B cell (primary cell): ENCODE measurements at regions not wholly inside any gene's neighbourhood (a gene's known extent, or its start where the extent isn't known, plus 50 kb on each side); places are given as distances from the start of the nearest gene placed in this dataset.

Source experiments
- ATAC-seq: fragments of 200-7000 bp; cut with Tn5 transposase; one replicate; pipeline ENCODE4 v1.10.0; 2021; ENCODE audit warnings: low read depth, mild to moderate bottlenecking, moderate number of reproducible peaks, moderate library complexity
- CTCF ChIA-PET: fragments of 350-600 bp; sonication (Branson Sonifier 250); formaldehyde crosslinking; loops from one replicate; lab custom pipeline; 2021; ENCODE audit warnings: antibody characterized with exemption, inconsistent platforms; lab: Charles Lee
- POLR2A ChIA-PET: fragments of 350-600 bp; sonication (Branson Sonifier 250); formaldehyde crosslinking; loops from one replicate; lab custom pipeline; 2021; ENCODE audit warnings: antibody characterized with exemption; lab: Charles Lee
- DNase-seq: peaks from one replicate; pipeline ENCODE4 v3.0.0; 2013
- H2AFZ ChIP-seq: 2 replicates; pipeline ENCODE4 v1.6.1; 2012; ENCODE audit warnings: mild to moderate bottlenecking, low read depth, low read length; ENCODE audit not compliant: insufficient read depth, poor library complexity, severe bottlenecking
- H3K27ac ChIP-seq, 2 donors: 1 replicate in 1 of 2; 2 replicates in 1 of 2; pipeline ENCODE4 v1.5.1; 2012 to 2013; ENCODE audit warnings: low read length in 2 of 2, mild to moderate bottlenecking in 2 of 2, moderate library complexity in 1 of 2
- H3K27me3 ChIP-seq, 4 experiments: fragments of 200-600 bp in 1 of 4; sonication (generic) in 1 of 4; replicated peaks in 1 of 4; 1 replicate in 2 of 4; 2 replicates in 2 of 4; pipeline versions ENCODE4 v1.6.1 to v1.7.0; 2013 to 2016; ENCODE audit warnings: low read length in 3 of 4, mild to moderate bottlenecking in 2 of 4, mixed read lengths in 1 of 4, moderate library complexity in 1 of 4; ENCODE audit not compliant: insufficient read depth in 4 of 4, control insufficient read depth in 3 of 4; ENCODE audit errors: control extremely low read depth in 1 of 4
- H3K36me3 ChIP-seq, 2 experiments: replicated peaks in 1 of 2; 1 replicate in 1 of 2; 2 replicates in 1 of 2; pipeline versions ENCODE4 v1.6.1 to v1.7.1; 2013; ENCODE audit warnings: low read length in 1 of 2; ENCODE audit not compliant: insufficient read depth in 2 of 2, control insufficient read depth in 1 of 2; ENCODE audit errors: control extremely low read depth in 1 of 2, extremely low read depth in 1 of 2
- H3K4me1 ChIP-seq, 2 donors: fragments of 200-600 bp in 1 of 2; sonication (generic) in 1 of 2; 1 replicate in 1 of 2; 2 replicates in 1 of 2; pipeline versions ENCODE4 v1.5.1 to v1.6.1; 2013 to 2017; ENCODE audit warnings: low read length in 2 of 2; ENCODE audit not compliant: control insufficient read depth in 2 of 2, insufficient read depth in 2 of 2
- H3K4me2 ChIP-seq: replicated peaks from 2 replicates; pipeline ENCODE3; 2012; ENCODE audit warnings: mild to moderate bottlenecking, low read depth, low read length; ENCODE audit not compliant: poor library complexity, severe bottlenecking
- H3K4me3 ChIP-seq, 5 experiments: fragments of 200-600 bp in 1 of 5; sonication (generic) in 1 of 5; 1 replicate in 3 of 5; 2 replicates in 2 of 5; pipeline versions ENCODE4 v1.5.1 to v1.7.0; 2011 to 2016; ENCODE audit warnings: low read length in 4 of 5, mild to moderate bottlenecking in 4 of 5, low read depth in 2 of 5, control low read depth in 1 of 5, moderate library complexity in 1 of 5; ENCODE audit not compliant: insufficient read depth in 1 of 5; ENCODE audit errors: control extremely low read depth in 1 of 5, extremely low read depth in 1 of 5
- H3K79me2 ChIP-seq: fragments of 200-600 bp; sonication (generic); one replicate; pipeline ENCODE4 v1.6.0; 2016; ENCODE audit warnings: low read length; ENCODE audit not compliant: control insufficient read depth, insufficient read depth
- H3K9ac ChIP-seq: fragments of 200-600 bp; sonication (generic); 2 replicates; pipeline ENCODE4 v1.6.1; 2017; ENCODE audit warnings: mild to moderate bottlenecking, low read length, moderate library complexity
- H3K9me3 ChIP-seq, 3 donors: one replicate each; pipeline versions ENCODE4 v1.6.1 to v1.7.1; 2013; ENCODE audit warnings: low read length in 2 of 3; ENCODE audit not compliant: control insufficient read depth in 2 of 3, insufficient read depth in 1 of 3; ENCODE audit errors: control extremely low read depth in 1 of 3
- H4K20me1 ChIP-seq: 2 replicates; pipeline ENCODE4 v1.6.0; 2012; ENCODE audit warnings: mild to moderate bottlenecking, low read length; ENCODE audit not compliant: insufficient read depth, control insufficient read depth, poor library complexity, severe bottlenecking
- H3K27ac Mint-ChIP-seq: one replicate; pipeline ENCODE4 v1.8.0; 2021; ENCODE audit warnings: mixed read lengths
- H3K27me3 Mint-ChIP-seq: one replicate; pipeline ENCODE4 v1.8.0; 2021; ENCODE audit warnings: mixed read lengths
- H3K4me1 Mint-ChIP-seq: one replicate; pipeline ENCODE4 v1.8.0; 2021; ENCODE audit warnings: mixed read lengths
- H3K4me3 Mint-ChIP-seq: one replicate; pipeline ENCODE4 v1.8.0; 2021; ENCODE audit warnings: mixed read lengths
- H3K9me3 Mint-ChIP-seq: one replicate; pipeline ENCODE4 v1.8.0; 2022; ENCODE audit warnings: mixed read lengths; ENCODE audit not compliant: insufficient read depth
- EZH2 ChIP-seq: IDR thresholded peaks from 2 replicates; pipeline ENCODE4 v1.6.1; 2012; ENCODE audit warnings: borderline replicate concordance, low read depth, mild to moderate bottlenecking, moderate library complexity, low read length; ENCODE audit not compliant: insufficient read depth, poor library complexity, severe bottlenecking
- WGBS: methylation state at CpG from one replicate; pipeline ENCODE4 v1.1.5; 2013; ENCODE audit warnings: missing lambda C conversion rate; ENCODE audit not compliant: insufficient coverage; 5-methylcytosine and 5-hydroxymethylcytosine counted together
- intact Hi-C: fragments of 100-400 bp; cut with micrococcal nuclease; formaldehyde crosslinking; loops from one replicate; pipeline ENCODE4 v1.10.0; 2022
- TF ChIP-seq, protein P1 (sequence below): fragments of 200-600 bp; IDR thresholded peaks from one replicate; pipeline ENCODE4 v1.8.0; 2022; ENCODE audit warnings: antibody characterized with exemption, mild to moderate bottlenecking

- WGBS = 89% methylated on average over 14 of the region's 17 CpGs
- no peak overlapping the region for H2AFZ ChIP-seq
- Mint-ChIP-seq H3K4me1 (no peaks in the 10 kb centered on the region), H3K9me3 (peaks cover 6% of the 10 kb centered on the region), H3K27ac (no peak overlapping the region), H3K27me3 (no peaks in the 10 kb centered on the region), H3K4me3 (no peak overlapping the region)
- H4K20me1 ChIP-seq = no peaks in the 10 kb centered on the region
- no peaks in the 10 kb centered on the region for H3K4me1 ChIP-seq
- no peak overlapping the region for H3K9ac ChIP-seq
- DNase-seq = no peak
- H3K27ac ChIP-seq = no peak overlapping the region
- no peak overlapping the region for H3K4me3 ChIP-seq
- TF ChIP-seq, protein P1, sequence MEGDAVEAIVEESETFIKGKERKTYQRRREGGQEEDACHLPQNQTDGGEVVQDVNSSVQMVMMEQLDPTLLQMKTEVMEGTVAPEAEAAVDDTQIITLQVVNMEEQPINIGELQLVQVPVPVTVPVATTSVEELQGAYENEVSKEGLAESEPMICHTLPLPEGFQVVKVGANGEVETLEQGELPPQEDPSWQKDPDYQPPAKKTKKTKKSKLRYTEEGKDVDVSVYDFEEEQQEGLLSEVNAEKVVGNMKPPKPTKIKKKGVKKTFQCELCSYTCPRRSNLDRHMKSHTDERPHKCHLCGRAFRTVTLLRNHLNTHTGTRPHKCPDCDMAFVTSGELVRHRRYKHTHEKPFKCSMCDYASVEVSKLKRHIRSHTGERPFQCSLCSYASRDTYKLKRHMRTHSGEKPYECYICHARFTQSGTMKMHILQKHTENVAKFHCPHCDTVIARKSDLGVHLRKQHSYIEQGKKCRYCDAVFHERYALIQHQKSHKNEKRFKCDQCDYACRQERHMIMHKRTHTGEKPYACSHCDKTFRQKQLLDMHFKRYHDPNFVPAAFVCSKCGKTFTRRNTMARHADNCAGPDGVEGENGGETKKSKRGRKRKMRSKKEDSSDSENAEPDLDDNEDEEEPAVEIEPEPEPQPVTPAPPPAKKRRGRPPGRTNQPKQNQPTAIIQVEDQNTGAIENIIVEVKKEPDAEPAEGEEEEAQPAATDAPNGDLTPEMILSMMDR = no peak
- TF ChIP-seq EZH2 = no peak
- ATAC-seq = no peak
- no peaks in the 10 kb centered on the region for H3K79me2 ChIP-seq
- H3K36me3 ChIP-seq = no peaks in the 10 kb centered on the region
- ChIA-PET CTCF (no interaction called here), POLR2A (no interaction called here)
- no peak overlapping the region for H3K4me2 ChIP-seq
- peaks cover 0 to 12% (median 0%) of the 10 kb centered on the region in 3 donors for H3K9me3 ChIP-seq
- intact Hi-C loops = no loop called here
- no peaks in the 10 kb centered on the region for H3K27me3 ChIP-seq
Observed at GRCh38 chr18:76153691-76154090, 341.4 kb downstream of the ZNF516 start.

- Mint-ChIP-seq H3K9me3 (peaks cover 2% of the 10 kb centered on the region), H3K4me3 (no peak overlapping the region), H3K4me1 (no peaks in the 10 kb centered on the region), H3K27ac (no peak overlapping the region), H3K27me3 (no peaks in the 10 kb centered on the region)
- intact Hi-C loops = no loop called here
- 86% methylated on average over 1 of the region's 7 CpGs for WGBS
- H3K79me2 ChIP-seq = no peaks in the 10 kb centered on the region
- H3K4me1 ChIP-seq = no peaks in the 10 kb centered on the region
- ATAC-seq = no peak
- TF ChIP-seq, protein P1 = no peak
- no peak for TF ChIP-seq EZH2
- ChIA-PET POLR2A (no interaction called here), CTCF (no interaction called here)
- H4K20me1 ChIP-seq = no peaks in the 10 kb centered on the region
- DNase-seq = no peak
- no peak overlapping the region for H2AFZ ChIP-seq
- no peak overlapping the region for H3K4me3 ChIP-seq
- no peaks in the 10 kb centered on the region for H3K27me3 ChIP-seq
- peaks cover 0 to 22% (median 0%) of the 10 kb centered on the region in 3 donors for H3K9me3 ChIP-seq
- H3K4me2 ChIP-seq = no peak overlapping the region
- H3K36me3 ChIP-seq = no peaks in the 10 kb centered on the region
- H3K27ac ChIP-seq = no peak overlapping the region
- no peak overlapping the region for H3K9ac ChIP-seq
Observed at GRCh38 chr18:76149734-76150133, 345.3 kb downstream of the ZNF516 start.
